Tibial nerve (tissue), 4 donors: ENCODE measurements at regions not wholly inside any gene's neighbourhood (a gene's known extent, or its start where the extent isn't known, plus 50 kb on each side); places are given as distances from the start of the nearest gene placed in this dataset.

Experiments
- DNase-seq, 2 donors: peaks; one replicate each; pipeline ENCODE4 v3.0.0-alpha.2; 2019; ENCODE audit warnings: low spot score in 2 of 2
- H3K27ac ChIP-seq, 4 donors: fragments of 200-600 bp; sonication (generic) in 3 of 4; one replicate each; pipeline ENCODE4 v1.5.1; 2017 to 2019; ENCODE audit warnings: mild to moderate bottlenecking in 1 of 4
- H3K27me3 ChIP-seq, 2 donors: fragments of 200-600 bp; sonication (generic) in 1 of 2; one replicate each; pipeline versions ENCODE4 v1.5.1 to v1.6.0; 2017 to 2019
- H3K36me3 ChIP-seq, 3 donors: fragments of 200-600 bp; sonication (generic); one replicate each; pipeline ENCODE4 v1.5.1; 2018 to 2019
- H3K4me1 ChIP-seq, 4 donors: fragments of 200-600 bp; sonication (generic) in 3 of 4; one replicate each; pipeline ENCODE4 v1.5.1; 2017 to 2019
- H3K4me3 ChIP-seq, 4 donors: fragments of 200-600 bp; sonication (generic) in 3 of 4; one replicate each; pipeline ENCODE4 v1.5.1; 2017 to 2019; ENCODE audit warnings: mild to moderate bottlenecking in 1 of 4, moderate library complexity in 1 of 4
- H3K9me3 ChIP-seq, 4 donors: fragments of 200-600 bp; sonication (generic) in 3 of 4; one replicate each; pipeline ENCODE4 v1.5.1; 2017 to 2019
- EP300 ChIP-seq, 2 donors: sonication (generic); formaldehyde crosslinking; IDR thresholded peaks; one replicate each; pipeline ENCODE4 v1.6.1; 2017; ENCODE audit warnings: antibody characterized with exemption in 2 of 2, mild to moderate bottlenecking in 1 of 2
- POLR2A ChIP-seq, 2 donors: fragments of 450-650 bp; IDR thresholded peaks; one replicate each; pipeline ENCODE4 v1.6.1; 2017; ENCODE audit warnings: antibody characterized with exemption in 2 of 2, mild to moderate bottlenecking in 2 of 2, moderate library complexity in 2 of 2
- WGBS, 2 donors: methylation state at CpG; one replicate each; pipeline ENCODE4 v1.1.5; 2018; 5-methylcytosine and 5-hydroxymethylcytosine counted together
- TF ChIP-seq, protein P1 (sequence below), 5 experiments: fragments of 200-600 bp in 3 of 5; fragments of 450-650 bp in 2 of 5; sonication (generic) in 3 of 5; IDR thresholded peaks; one replicate each; pipeline ENCODE4 v1.5.1; 2016 to 2019; ENCODE audit warnings: antibody characterized with exemption in 5 of 5, mild to moderate bottlenecking in 3 of 5, moderate library complexity in 2 of 5

GRCh38 chr1:81577004-81577697, 223.6 kb upstream of the ADGRL2 start:
- WGBS, 2 donors, result 91 to 94% methylated on average over 7 of the region's 7 CpGs
- H3K4me1 ChIP-seq, result peaks cover 0 to 12% (median 0%) of the 10 kb centered on the region in 4 donors

DNA sequence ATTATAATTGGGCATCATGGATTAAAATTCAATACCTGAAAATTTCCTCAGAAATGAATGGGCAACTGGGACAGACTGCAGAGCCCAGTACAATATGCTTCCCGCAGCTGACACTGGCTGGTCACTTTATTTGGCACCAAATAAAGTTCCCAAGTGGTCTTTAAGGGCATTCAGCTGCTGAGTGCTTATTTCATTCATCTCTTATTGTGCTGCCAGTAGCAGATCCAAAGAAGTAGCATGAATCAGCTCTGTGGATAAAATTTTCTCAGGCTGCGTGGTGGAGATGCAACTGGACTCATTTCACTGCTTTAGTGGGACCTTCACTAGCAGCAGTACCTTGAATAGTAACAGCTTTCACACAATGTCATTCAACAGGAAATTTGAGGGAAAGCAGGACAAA, 226.3 kb upstream of the ADGRL2 start:
- no peaks in the 10 kb centered on the region for H3K36me3 ChIP-seq
- no peak for DNase-seq
- no peaks in the 10 kb centered on the region for H3K27me3 ChIP-seq
- WGBS, 2 donors, result 28 to 30% methylated on average over 2 of the region's 2 CpGs
- H3K9me3 ChIP-seq, result no peaks in the 10 kb centered on the region
- H3K4me3 ChIP-seq, result no peak overlapping the region
- no peak overlapping the region for H3K27ac ChIP-seq
- TF ChIP-seq POLR2A (IDR thresholded peaks at IDR 0.05) (no peak), EP300 (IDR thresholded peaks at IDR 0.05) (no peak)
- TF ChIP-seq, protein P1, sequence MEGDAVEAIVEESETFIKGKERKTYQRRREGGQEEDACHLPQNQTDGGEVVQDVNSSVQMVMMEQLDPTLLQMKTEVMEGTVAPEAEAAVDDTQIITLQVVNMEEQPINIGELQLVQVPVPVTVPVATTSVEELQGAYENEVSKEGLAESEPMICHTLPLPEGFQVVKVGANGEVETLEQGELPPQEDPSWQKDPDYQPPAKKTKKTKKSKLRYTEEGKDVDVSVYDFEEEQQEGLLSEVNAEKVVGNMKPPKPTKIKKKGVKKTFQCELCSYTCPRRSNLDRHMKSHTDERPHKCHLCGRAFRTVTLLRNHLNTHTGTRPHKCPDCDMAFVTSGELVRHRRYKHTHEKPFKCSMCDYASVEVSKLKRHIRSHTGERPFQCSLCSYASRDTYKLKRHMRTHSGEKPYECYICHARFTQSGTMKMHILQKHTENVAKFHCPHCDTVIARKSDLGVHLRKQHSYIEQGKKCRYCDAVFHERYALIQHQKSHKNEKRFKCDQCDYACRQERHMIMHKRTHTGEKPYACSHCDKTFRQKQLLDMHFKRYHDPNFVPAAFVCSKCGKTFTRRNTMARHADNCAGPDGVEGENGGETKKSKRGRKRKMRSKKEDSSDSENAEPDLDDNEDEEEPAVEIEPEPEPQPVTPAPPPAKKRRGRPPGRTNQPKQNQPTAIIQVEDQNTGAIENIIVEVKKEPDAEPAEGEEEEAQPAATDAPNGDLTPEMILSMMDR (IDR thresholded peaks at IDR 0.05), result no peak
- peaks cover 0 to 12% (median 0%) of the 10 kb centered on the region in 4 donors for H3K4me1 ChIP-seq

More at GRCh38 chr1:81577004-81577697, 223.6 kb upstream of the ADGRL2 start:
- no peaks in the 10 kb centered on the region for H3K27me3 ChIP-seq
- no peaks in the 10 kb centered on the region for H3K9me3 ChIP-seq
- H3K27ac ChIP-seq, result no peak overlapping the region
- H3K36me3 ChIP-seq, result no peaks in the 10 kb centered on the region
- no peak overlapping the region for H3K4me3 ChIP-seq
- TF ChIP-seq, protein P1 (IDR thresholded peaks at IDR 0.05), result no peak
- TF ChIP-seq EP300 (IDR thresholded peaks at IDR 0.05) (no peak), POLR2A (IDR thresholded peaks at IDR 0.05) (no peak)
- no peak for DNase-seq

DNA sequence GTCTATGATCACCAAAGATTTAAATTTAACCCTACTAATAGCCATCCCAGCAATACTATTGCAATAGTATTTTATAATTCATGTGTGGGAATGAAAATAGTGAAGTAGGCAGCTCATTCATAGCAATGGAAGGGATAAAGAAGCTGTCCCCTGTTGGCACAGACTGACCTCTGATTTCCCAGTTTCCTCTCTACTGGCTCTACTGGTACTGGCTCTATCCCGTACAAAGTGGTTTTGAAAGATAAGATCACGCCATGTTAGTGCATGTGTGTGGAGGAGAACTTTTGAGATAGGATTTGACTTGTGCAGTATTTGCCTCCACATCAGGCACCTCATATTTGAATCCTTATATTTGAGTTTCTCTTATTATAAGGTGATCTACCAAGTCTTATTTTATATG, 227.3 kb upstream of the ADGRL2 start:
- H3K27me3 ChIP-seq, result no peaks in the 10 kb centered on the region
- no peak overlapping the region for H3K4me3 ChIP-seq
- no peak for DNase-seq
- H3K36me3 ChIP-seq, result no peaks in the 10 kb centered on the region
- no peak overlapping the region for H3K27ac ChIP-seq
- WGBS, 2 donors, result 86 to 88% methylated on average over 2 of the region's 2 CpGs
- TF ChIP-seq EP300 (IDR thresholded peaks at IDR 0.05) (no peak), POLR2A (IDR thresholded peaks at IDR 0.05) (no peak)
- TF ChIP-seq, protein P1 (IDR thresholded peaks at IDR 0.05), result no peak
- H3K9me3 ChIP-seq, result no peaks in the 10 kb centered on the region
- peaks cover 0 to 12% (median 0%) of the 10 kb centered on the region in 4 donors for H3K4me1 ChIP-seq

DNA sequence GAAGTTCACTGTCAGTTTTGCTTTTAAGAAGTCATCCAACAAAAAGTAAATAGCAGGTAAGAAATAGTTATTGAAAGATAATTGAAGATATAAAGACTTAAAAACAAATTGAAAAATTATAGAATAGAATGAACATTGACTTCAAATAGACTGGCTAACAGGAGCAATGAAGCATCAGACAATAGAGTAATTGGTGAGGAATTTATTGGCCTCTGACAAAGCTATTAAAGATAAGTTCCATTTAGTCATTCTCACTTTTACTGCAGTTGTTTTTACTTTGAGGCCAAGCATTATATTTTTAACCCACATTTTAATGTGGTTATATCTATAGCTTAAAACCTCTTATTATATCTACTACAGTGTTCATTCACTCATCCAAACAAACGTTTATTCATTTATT, 228.8 kb upstream of the ADGRL2 start:
- no peak for DNase-seq

GRCh38 chr1:81569761-81570160, 231.0 kb upstream of the ADGRL2 start:
- Histone ChIP-seq H3K4me1 (peaks cover 0 to 12% (median 0%) of the 10 kb centered on the region in 4 donors), H3K36me3 (no peaks in the 10 kb centered on the region), H3K27ac (no peak overlapping the region), H3K4me3 (no peak overlapping the region), H3K27me3 (no peaks in the 10 kb centered on the region), H3K9me3 (no peaks in the 10 kb centered on the region)
- 93 to 95% methylated on average over 1 of the region's 1 CpG for WGBS, 2 donors
- no peak for DNase-seq
- TF ChIP-seq, protein P1 (IDR thresholded peaks at IDR 0.05), result no peak
- TF ChIP-seq EP300 (IDR thresholded peaks at IDR 0.05), result no peak
- TF ChIP-seq POLR2A (IDR thresholded peaks at IDR 0.05), result no peak

More for the DNA sequence above, 228.8 kb upstream of the ADGRL2 start:
- WGBS, 2 donors, result 73 to 79% methylated on average over 1 of the region's 1 CpG
- Histone ChIP-seq H3K27ac (no peak overlapping the region), H3K36me3 (no peaks in the 10 kb centered on the region), H3K27me3 (no peaks in the 10 kb centered on the region), H3K4me3 (no peak overlapping the region), H3K4me1 (peaks cover 0 to 12% (median 0%) of the 10 kb centered on the region in 4 donors), H3K9me3 (no peaks in the 10 kb centered on the region)
- no peak for TF ChIP-seq POLR2A (IDR thresholded peaks at IDR 0.05)
- TF ChIP-seq EP300 (IDR thresholded peaks at IDR 0.05), result no peak
- TF ChIP-seq, protein P1 (IDR thresholded peaks at IDR 0.05), result no peak
